BE2C (cell line): ENCODE measurements at regions not wholly inside any gene's neighbourhood (a gene's known extent, or its start where the extent isn't known, plus 50 kb on each side); places are given as distances from the start of the nearest gene placed in this dataset.
"Not testable (repeated sequence)": the region's sequence is repeated elsewhere in the genome, so short reads cannot be mapped to it uniquely, and the experiment has no call there.

Source experiments
- DNase-seq: peaks from one replicate; pipeline ENCODE4 v3.0.0-alpha.2; 2020
- H3K27me3 ChIP-seq: fragments of 250-450 bp; sonication (Bioruptor Pico); 2 replicates; pipeline ENCODE4 v1.5.1; 2020; ENCODE audit warnings: mild to moderate bottlenecking
- H3K36me3 ChIP-seq: fragments of 250-450 bp; sonication (Bioruptor Pico); 2 replicates; pipeline ENCODE4 v1.5.1; 2020; ENCODE audit warnings: mild to moderate bottlenecking
- H3K4me1 ChIP-seq: fragments of 250-450 bp; sonication (Bioruptor Pico); 2 replicates; pipeline ENCODE4 v1.5.1; 2020
- H3K4me3 ChIP-seq: 2 replicates; pipeline ENCODE4 v1.5.1; 2011; ENCODE audit warnings: low read depth, low read length
- H3K9me3 ChIP-seq: fragments of 250-450 bp; sonication (Bioruptor Pico); 2 replicates; pipeline ENCODE4 v1.5.1; 2020
- TF ChIP-seq, protein P1 (sequence below): IDR thresholded peaks from 2 replicates; pipeline ENCODE4 v1.5.1; 2012; ENCODE audit warnings: mild to moderate bottlenecking, low read depth, low read length

DNA sequence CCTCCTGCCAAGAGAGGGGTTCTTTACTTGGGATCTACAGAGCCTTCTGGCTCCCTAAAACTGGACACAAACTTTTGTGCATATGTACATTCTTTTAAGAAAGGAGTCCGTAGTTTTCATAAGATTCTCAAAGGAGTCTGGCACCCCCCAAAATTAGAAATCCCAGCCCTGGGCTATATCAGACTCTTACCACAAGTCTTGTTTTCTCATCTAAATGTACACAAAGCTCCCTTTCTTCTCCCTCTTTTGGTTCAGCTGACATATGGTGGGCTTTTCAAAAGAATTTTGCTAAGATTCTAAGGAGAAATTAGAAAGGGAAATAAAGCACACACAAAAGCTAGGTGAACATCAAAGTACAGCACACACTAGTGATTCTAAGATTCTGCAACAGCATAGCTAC, 114.4 kb downstream of the ENC1 start:
- H3K4me3 ChIP-seq = no peak overlapping the region
- H3K36me3 ChIP-seq = no peaks in the 10 kb centered on the region
- DNase-seq = no peak
- no peaks in the 10 kb centered on the region for H3K9me3 ChIP-seq
- no peaks in the 10 kb centered on the region for H3K4me1 ChIP-seq
- TF ChIP-seq, protein P1, sequence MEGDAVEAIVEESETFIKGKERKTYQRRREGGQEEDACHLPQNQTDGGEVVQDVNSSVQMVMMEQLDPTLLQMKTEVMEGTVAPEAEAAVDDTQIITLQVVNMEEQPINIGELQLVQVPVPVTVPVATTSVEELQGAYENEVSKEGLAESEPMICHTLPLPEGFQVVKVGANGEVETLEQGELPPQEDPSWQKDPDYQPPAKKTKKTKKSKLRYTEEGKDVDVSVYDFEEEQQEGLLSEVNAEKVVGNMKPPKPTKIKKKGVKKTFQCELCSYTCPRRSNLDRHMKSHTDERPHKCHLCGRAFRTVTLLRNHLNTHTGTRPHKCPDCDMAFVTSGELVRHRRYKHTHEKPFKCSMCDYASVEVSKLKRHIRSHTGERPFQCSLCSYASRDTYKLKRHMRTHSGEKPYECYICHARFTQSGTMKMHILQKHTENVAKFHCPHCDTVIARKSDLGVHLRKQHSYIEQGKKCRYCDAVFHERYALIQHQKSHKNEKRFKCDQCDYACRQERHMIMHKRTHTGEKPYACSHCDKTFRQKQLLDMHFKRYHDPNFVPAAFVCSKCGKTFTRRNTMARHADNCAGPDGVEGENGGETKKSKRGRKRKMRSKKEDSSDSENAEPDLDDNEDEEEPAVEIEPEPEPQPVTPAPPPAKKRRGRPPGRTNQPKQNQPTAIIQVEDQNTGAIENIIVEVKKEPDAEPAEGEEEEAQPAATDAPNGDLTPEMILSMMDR = no peak
- H3K27me3 ChIP-seq = no peaks in the 10 kb centered on the region

DNA sequence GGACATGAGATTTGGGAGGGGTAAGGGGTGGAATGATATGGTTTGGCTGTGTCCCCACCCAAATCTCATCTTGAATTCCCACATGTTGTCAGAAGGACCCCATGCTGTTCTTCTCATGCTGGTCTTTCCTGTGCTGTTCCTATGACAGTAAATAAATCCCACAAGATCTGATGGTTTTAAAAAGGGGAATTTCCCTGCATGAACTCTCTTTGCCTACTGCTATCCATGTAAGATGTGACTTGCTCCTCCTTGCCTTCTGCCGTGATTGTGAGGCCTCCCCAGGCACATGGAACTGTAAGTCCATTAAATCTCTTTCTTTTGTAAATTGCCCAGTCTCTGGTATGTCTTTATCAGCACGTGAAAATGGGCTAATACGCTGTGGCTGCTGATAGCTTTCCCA, 115.8 kb downstream of the ENC1 start:
- DNase-seq, H3K9me3 ChIP-seq, H3K4me1 ChIP-seq, H3K27me3 ChIP-seq, H3K36me3 ChIP-seq, H3K4me3 ChIP-seq: not testable (repeated sequence)

DNA sequence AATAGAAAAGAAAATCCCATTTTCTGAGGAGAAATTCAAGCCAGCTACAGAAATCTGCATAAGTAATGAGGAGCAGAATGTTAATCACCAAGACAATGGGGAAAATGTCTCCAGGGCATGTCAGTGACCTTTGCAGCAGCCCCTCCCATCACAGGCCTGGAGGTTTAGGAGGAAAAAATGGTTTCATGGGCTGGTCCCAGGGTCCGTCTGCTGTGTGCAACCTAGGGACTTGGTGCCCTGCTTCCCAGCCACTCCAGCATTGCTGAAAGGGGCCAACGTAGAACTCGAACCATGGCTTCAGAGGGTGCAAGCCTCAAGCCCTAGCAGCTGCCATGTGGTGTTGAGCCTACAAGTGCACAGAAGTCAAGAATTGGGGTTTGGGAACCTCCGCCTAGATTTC, 116.8 kb downstream of the ENC1 start:
- H3K27me3 ChIP-seq, H3K4me3 ChIP-seq, H3K36me3 ChIP-seq, H3K4me1 ChIP-seq, H3K9me3 ChIP-seq, DNase-seq: not testable (repeated sequence)

DNA sequence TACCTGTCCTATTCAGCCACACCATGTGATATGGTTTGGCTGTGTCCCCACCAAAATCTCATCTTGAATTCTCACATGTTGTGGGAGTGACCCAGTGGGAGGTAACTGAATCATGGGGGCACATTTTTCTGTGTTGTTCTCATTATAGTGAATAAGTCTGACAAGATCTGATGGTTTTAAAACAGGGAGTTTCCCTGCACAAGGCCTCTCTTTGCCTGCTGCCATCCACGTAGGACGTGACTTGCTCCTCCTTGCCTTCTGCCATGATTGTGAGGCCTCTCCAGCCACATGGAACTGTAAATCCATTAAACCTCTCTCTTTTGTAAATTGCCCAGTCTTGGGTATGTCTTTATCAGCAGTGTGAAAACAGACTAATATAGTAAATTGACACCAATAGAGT, 117.7 kb downstream of the ENC1 start:
- not testable (repeated sequence) for H3K36me3 ChIP-seq, H3K27me3 ChIP-seq, H3K4me1 ChIP-seq, DNase-seq, H3K4me3 ChIP-seq, H3K9me3 ChIP-seq

DNA sequence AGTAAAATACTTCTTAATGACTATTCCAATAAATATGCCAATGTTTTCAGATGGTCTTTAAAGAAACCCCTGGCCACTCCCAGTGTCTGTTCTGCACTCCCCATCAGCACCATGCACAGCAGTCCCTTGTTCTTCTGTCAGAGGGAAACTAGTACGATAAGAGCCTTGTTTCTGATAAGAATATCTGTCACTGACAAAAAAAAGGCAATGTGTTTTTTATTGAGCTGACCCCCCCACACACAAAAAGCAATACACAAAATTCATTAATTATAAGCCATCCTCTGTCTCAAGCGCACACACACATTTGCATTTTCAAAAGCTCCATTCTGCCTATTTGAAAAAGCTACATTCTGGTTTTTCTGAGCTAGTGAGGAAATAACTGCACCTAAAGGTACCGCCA, 119.1 kb downstream of the ENC1 start:
- Histone ChIP-seq H3K36me3 (no peaks in the 10 kb centered on the region), H3K9me3 (no peaks in the 10 kb centered on the region), H3K27me3 (no peaks in the 10 kb centered on the region), H3K4me1 (peaks cover 3% of the 10 kb centered on the region), H3K4me3 (no peak overlapping the region)
- no peak for DNase-seq
- TF ChIP-seq, protein P1 = no peak

DNA sequence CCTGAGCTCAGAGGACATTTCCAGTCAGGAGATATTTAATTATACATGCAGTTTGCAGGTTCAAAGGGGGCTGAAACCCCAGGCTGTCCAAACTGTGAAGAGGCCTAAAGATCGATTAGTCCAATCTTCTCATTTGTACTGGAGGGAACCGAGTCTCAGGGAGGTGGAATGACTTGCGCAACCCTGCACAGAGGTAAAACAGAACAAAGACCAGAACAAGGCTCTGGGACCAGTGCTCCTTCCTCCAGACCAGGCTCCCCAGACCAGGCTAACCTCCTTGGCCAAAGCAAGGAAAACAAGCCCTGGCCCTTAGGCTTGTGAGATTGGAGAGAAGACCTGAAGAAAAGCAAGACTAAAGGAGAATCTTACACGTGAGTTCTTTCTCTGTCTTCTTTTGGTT, 120.8 kb downstream of the ENC1 start:
- no peaks in the 10 kb centered on the region for H3K9me3 ChIP-seq
- H3K4me1 ChIP-seq = peaks cover 8% of the 10 kb centered on the region
- no peak for DNase-seq
- H3K27me3 ChIP-seq = no peaks in the 10 kb centered on the region
- no peaks in the 10 kb centered on the region for H3K36me3 ChIP-seq
- H3K4me3 ChIP-seq = no peak overlapping the region
- TF ChIP-seq, protein P1 = no peak

DNA sequence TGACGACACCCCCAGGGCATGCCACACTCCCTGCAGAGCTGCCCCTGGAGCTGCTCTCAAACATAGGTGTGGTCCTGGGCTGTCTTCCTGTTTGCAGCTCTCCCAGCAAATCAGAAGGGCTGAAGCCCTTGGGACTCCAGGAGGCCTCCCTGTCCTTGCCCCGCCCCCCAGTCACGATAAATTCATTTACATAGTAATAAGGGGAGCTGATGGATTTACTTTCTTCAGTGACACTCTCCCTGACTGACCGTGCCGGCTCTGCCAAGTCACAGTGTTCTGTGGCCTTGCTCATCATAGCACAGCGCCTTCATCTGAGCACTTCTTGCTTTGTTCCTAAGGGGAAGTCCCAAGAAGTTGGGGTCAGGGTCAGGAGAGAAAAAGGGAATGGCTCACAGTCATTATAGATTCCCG, 121.4 kb downstream of the ENC1 start:
- Histone ChIP-seq H3K4me1 (peaks cover 8% of the 10 kb centered on the region), H3K4me3 (no peak overlapping the region), H3K36me3 (no peaks in the 10 kb centered on the region), H3K27me3 (no peaks in the 10 kb centered on the region), H3K9me3 (no peaks in the 10 kb centered on the region)
- no peak for DNase-seq
- TF ChIP-seq, protein P1 = no peak

DNA sequence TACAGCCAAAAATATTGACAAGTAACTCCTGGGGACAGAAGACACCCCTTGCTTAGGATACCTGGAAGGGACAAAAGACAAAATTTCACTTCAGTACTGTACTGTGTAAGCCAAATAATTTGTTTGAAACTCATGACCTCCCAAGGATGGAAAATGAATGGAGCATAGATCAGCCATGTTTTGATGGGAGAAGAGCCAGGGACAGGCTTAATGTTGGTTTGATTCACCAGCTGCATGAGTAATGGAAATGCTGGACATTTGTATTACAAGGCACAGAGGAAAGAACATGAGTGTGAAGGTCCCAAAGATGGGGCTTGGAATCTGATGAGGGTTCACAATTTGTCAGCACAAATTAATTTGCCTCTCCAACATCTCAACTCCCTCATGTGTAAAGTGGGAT, 122.8 kb downstream of the ENC1 start:
- H3K27me3 ChIP-seq = no peaks in the 10 kb centered on the region
- DNase-seq = no peak
- H3K4me1 ChIP-seq = peaks cover 8% of the 10 kb centered on the region
- TF ChIP-seq, protein P1 = no peak
- H3K9me3 ChIP-seq = no peaks in the 10 kb centered on the region
- no peaks in the 10 kb centered on the region for H3K36me3 ChIP-seq
- H3K4me3 ChIP-seq = no peak overlapping the region
